ENCODE measurements at regions not wholly inside any gene's neighbourhood (a gene's known extent, or its start where the extent isn't known, plus 50 kb on each side); places are given as distances from the start of the nearest gene placed in this dataset.

DNA sequence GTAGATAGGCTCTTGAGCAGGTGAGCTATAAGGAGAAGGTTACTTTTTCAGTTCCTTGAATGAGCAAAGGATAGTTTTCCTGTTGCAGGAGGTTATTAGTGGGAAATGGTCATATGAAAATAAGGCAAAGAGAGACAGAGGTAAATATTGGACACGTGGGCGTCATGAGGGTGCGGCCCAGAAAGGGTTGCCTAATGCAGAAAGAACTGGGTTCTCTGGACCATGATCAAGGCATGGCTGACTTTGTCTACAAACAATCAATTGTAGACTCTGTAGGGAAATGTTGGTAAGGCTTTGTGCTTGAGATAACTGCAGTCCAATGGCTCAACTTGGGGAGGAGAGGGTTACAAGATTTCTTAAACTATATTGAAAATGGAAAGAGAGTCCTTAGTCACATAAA lies 585.8 kb downstream of the BCL11A start:
- TF ChIP-seq, protein P1, sequence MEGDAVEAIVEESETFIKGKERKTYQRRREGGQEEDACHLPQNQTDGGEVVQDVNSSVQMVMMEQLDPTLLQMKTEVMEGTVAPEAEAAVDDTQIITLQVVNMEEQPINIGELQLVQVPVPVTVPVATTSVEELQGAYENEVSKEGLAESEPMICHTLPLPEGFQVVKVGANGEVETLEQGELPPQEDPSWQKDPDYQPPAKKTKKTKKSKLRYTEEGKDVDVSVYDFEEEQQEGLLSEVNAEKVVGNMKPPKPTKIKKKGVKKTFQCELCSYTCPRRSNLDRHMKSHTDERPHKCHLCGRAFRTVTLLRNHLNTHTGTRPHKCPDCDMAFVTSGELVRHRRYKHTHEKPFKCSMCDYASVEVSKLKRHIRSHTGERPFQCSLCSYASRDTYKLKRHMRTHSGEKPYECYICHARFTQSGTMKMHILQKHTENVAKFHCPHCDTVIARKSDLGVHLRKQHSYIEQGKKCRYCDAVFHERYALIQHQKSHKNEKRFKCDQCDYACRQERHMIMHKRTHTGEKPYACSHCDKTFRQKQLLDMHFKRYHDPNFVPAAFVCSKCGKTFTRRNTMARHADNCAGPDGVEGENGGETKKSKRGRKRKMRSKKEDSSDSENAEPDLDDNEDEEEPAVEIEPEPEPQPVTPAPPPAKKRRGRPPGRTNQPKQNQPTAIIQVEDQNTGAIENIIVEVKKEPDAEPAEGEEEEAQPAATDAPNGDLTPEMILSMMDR (IDR thresholded peaks at IDR 0.05; ENCODE audit: borderline replicate concordance, extremely low read depth, low read length, poor library complexity, severe bottlenecking) = no peak
- TF ChIP-seq EZH2 (IDR thresholded peaks at IDR 0.05; ENCODE audit: borderline replicate concordance, low read depth, low read length, severe bottlenecking) = no peak
